ENCODE measurements at regions not wholly inside any gene's neighbourhood (a gene's known extent, or its start where the extent isn't known, plus 50 kb on each side); places are given as distances from the start of the nearest gene placed in this dataset.
"Not testable (repeated sequence)": the region's sequence is repeated elsewhere in the genome, so short reads cannot be mapped to it uniquely, and the experiment has no call there.

DNA sequence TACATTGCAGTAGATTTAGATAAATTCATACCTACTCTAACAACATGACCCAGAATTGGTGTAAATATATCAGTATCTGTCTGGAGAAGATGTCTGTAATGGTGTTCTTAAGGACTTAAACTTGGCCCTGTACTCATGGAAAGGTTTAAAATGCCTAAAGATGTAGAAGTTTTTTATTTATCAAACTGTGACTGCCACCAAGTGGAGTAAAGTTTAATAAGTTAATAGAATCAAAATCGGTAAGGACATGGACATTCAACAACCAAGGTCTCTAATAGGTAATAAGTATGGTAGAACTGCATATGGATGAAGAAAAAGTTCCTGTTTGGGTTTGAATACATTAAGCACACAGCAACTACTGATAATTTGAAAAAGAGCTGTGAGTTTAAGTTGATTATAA, 474.0 kb upstream of the NDST3 start:
- DNase-seq (ENCODE audit: low read depth): no peak

- no peak for DNase-seq (ENCODE audit: low read depth)
Measured at GRCh38 chr4:117574085-117574484, 460.2 kb upstream of the NDST3 start.

DNA sequence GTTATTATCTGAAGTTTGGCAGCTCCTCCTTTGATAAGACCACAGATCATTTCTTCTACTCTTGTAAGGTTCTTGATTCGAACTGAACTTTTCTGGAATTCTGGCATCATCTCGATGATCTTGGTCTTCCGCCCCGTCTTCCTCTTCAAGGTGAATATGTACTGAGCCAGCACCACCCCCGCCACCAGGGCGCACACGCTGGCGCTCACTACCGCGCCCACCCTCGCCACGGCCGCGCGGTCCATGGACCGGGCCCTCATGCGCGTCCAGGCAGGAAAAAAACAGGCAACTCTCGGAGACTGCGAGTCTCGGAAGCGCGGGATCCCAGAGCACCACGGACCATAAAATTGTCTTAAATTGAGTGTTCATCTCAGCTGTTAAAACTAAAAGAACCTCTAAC, 458.4 kb upstream of the NDST3 start:
- DNase-seq (ENCODE audit: low read depth): no peak

DNA sequence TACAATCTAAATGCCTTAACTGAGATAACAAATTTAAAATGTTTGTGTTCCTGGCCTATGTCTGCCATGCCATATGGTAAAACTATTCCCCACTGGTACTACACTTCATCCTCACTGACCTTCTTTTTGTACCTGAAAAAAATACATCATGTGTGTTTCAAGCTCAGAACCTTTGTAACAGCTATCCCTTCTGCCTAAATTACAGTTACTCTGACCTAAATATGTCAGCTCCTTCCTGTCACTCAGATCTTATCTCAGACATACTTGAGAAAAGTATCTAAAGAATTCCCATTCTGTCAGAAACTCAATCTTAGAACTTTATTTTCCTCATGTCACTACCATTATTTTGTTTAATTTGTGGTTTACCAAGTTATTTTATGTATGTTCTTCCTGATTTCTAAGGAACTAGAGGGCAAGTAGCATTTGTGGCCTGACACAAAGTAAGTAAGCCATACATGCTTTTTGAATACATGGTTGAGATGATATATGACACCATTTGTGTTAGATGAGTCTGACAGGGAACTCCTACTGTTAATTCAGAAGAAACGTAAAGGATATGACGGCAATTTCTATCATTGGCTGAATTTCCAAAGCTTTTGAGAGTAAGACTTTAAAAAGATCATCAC, 456.5 kb upstream of the NDST3 start:
- DNase-seq (ENCODE audit: low read depth): no peak

GRCh38 chr4:117588771-117589170, 445.5 kb upstream of the NDST3 start:
- DNase-seq (ENCODE audit: low read depth): no peak

- no peak for DNase-seq (ENCODE audit: low read depth)
Measured at GRCh38 chr4:117596917-117597480, 437.3 kb upstream of the NDST3 start.

- DNase-seq (ENCODE audit: low read depth): not testable (repeated sequence)
Measured at GRCh38 chr4:117599393-117599792, 434.9 kb upstream of the NDST3 start.

DNA sequence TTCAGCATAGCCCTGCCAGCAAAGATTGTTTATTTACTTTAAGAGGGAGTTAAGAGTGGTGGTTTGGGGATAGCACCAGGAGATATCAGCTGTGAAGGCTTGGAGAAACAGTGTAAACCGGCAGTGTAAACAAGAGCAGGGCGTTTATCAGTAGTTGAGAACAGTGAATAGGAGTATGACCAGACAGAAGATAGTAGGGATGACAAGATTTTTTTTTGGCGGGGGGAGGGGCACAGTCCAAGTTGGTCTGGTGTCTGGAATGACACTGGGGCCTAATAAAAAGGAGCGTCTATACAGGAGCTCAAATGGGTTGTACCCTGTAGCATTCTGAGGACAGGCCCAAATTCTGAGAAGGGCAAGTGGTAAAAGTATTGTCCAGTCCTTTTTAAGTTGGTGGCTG, 433.4 kb upstream of the NDST3 start:
- DNase-seq (ENCODE audit: low read depth): not testable (repeated sequence)

- DNase-seq (ENCODE audit: low read depth): no peak
Measured at GRCh38 chr4:117610706-117611308, 423.5 kb upstream of the NDST3 start.

DNA sequence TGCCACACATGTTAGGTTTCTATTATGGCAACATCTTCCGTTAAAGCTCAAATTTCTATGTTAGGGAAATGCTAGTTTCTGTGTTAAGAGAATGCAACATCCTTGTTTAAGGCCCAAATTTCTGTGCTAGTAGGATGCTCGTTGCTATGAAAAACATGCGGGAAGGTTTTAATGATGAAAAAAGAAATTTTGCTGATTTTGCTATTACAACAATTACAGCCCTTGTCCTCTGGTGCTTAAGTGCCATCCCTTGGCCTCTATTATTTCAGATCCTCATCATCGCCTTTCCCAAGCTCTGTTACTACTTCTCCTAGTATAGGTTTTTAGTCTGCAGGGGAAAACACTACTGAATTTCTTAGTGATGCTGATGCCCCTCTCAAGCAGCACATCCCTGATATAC, 412.6 kb upstream of the NDST3 start:
- no peak for DNase-seq (ENCODE audit: low read depth)

- DNase-seq (ENCODE audit: low read depth): no peak
Measured at GRCh38 chr4:117623326-117623725, 411.0 kb upstream of the NDST3 start.

DNA sequence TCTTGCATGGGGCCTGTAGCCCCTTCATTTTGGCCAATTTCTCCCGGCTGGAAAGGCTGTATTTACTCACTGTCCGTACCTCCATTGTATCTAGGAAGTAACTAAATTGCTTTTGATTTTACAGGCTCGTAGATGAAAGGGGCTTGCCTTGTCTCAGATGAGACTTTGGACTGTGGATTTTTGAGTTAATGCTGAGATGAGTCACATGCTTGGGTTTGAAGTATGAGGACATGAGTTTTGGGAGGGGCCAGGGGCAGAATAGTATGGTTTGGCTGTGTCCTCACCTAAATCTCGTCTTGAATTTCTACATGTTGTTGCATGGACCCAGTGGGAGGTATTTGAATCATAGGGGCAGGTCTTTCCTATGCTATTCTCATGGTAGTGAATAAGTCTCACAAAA, 407.6 kb upstream of the NDST3 start:
- DNase-seq (ENCODE audit: low read depth): no peak

DNA sequence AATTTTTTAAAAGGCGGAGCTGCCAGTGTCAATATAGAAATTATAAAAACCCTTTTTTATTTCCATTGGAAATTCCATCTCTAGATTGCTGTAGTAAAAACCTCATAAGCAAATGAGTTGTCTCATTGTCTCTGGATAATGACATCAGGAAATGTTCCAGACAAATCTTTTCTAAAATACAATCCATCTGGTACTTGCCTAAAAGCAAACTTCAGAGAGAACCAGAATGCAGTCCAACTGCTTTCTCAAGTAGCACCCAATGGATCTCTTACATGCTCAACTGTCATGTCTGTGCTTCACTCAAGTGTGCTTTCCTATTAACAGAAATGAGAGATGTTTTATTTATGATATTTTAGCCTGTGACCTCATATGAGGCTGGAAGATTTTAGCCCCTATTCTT, 399.6 kb upstream of the NDST3 start:
- no peak for DNase-seq (ENCODE audit: low read depth)

DNA sequence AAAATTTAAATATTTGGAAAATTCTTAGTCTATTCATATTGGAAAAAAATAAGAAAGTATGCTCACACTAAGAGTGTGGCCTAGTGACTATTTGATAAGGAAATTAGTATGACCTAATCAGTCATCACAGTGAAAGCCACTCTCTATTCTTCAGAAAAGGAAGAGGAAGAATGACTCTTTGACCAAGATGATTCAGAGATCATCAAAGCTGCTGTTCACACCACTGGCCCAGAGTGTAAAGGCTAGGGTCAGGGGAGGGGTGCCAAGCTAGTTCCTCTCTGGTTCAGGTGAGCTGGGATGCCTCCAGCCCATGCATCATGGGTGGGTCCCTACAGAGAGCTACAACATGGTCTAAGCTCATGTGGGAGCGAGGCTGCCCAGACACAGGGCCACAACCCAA, 396.9 kb upstream of the NDST3 start:
- DNase-seq (ENCODE audit: low read depth): no peak

GRCh38 chr4:117640836-117641235, 393.4 kb upstream of the NDST3 start:
- no peak for DNase-seq (ENCODE audit: low read depth)

DNA sequence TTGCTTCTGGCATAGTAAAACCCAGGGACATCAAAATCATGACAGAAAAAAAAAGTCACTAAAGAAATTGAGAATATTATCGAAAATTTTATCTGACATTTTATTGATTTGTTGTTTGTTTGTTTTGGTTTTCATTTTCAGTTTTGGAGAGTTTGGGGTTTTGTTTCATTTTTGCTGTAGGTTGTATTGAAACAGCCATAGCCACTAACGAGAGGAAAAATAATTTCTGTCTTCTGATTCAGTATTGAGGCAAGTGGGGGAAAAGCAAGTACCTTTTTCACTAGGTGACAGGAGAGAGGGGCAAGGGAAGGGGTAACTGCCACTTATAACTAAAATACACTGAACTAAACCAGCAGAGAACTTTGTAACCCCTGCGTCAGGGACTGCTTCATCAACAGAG, 392.8 kb upstream of the NDST3 start:
- DNase-seq (ENCODE audit: low read depth): no peak

GRCh38 chr4:117654079-117654478, 380.2 kb upstream of the NDST3 start:
- no peak for DNase-seq (ENCODE audit: low read depth)

DNA sequence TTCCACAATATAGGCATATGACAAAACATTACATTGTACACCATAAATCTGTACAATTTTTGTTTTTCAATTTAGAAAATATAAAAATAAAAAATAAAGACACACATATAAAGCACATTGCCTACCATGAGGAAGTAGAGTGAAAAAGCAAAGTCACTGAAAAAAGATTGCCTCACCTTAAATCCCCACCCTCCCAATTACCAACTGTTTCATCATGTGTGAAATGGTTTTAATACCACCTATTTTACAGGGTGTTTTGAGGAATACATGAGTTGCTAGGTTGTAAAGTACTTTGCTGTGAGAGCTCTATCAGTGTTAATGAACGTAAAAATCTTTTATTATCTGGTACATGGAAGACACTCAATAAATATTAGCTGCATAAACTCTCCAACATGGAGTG, 373.6 kb upstream of the NDST3 start:
- DNase-seq (ENCODE audit: low read depth): no peak

DNA sequence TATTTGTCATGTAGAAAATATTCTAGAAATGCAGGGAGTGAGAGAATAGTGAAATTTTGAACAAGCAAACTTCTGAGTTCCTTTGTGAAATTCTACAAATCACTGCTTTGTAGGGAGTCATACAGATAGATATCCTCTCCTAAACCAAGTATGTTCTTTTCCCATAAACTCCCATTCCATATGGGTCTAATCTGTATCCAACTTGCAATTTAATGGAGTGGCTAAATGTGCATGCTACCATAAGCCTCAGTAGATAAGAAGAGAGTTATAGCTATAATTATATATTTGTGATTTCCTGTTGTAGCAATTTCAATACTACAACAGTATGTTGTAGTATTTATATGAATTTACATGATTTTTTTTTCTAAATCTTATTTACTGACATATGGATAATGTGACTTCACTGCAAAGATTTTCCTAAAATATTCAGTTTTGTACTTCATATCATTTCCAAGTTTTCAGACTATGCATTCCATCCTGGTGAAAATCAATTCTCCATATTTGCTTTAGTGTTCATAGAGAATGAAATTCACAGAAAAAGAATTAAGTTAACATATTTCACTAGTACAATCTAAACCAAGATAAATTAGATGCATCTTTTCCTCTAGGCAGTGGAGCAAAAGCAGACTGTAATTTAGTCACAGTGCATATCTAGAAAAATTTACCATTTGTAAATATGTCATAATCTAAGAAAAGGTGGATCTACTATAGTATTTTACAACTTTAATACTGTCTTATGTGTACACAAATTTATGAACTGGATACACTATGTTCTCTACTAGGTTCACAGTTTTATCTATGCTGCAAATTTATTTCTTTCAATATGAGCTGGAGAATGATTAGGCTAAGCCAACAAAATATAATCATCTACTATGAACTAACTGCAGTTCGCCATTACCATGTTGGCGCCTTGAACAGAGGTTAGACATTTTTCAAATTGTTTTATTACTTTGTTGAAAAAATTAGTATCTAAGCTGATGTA, 372.9 kb upstream of the NDST3 start:
- no peak for DNase-seq (ENCODE audit: low read depth)

DNA sequence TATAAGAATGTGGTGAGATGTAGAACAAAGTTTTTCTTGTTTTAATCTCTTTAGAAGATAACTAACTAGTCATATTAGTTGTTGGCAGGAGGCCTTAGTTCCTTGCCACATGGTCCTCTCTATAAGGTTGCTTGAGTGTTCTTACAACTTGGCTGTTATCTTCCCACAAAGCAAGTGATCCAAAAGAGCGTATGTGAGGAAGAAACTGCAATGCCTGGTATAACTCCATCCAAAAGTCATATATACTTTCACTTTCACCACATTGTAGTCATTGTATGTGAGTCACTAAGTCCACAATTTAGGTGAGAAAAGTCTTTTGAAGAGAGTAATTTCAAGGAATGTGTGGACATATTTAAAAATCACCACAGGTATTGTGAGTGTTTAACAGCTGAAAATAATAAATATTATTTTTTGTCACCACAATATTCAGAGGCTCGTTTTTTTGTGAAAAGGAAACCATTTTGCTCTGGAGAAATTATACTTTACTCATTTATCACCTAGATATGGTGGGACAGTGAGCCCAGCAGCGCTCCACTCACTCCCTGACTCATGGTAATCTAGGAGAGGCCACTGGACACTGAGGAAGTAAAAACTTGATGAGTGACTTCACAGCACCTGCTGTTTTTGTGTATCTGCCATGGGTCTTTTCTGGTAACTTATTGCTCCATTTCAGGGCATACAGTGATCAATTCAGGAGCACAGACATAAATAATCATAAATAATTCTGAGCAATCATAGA, 369.4 kb upstream of the NDST3 start:
- DNase-seq (ENCODE audit: low read depth): no peak

GRCh38 chr4:117676153-117676552, 358.1 kb upstream of the NDST3 start:
- no peak for DNase-seq (ENCODE audit: low read depth)

DNA sequence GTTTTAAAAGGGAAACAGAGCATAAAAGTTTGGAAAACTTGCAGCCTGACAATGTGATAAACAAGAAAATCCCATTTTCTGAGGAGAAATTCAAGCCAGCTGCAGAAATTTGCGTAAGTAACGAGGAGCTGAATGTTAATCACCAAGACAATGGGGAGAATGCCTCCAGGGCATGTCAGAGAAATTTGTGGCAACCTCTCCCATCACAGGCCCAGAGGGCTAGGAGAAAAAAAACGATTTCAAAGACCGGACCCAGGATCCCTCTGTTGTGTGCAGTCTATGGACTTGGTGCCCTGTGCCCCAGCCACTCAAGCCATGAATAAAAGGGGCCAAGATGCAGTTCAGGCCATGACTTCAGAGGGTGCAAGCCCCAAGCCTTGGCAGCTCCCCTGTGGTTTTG, 355.4 kb upstream of the NDST3 start:
- DNase-seq (ENCODE audit: low read depth): no peak

Measured in activated T-helper 9 cell treated with anti-CD3 and anti-CD28 coated beads, Interleukin-2, amount 50 U/mL, for 16 hours (primary cell).